Endothelial cell of umbilical vein (primary cell): ENCODE measurements at regions not wholly inside any gene's neighbourhood (a gene's known extent, or its start where the extent isn't known, plus 50 kb on each side); places are given as distances from the start of the nearest gene placed in this dataset.

Experiments used
- BruUV-seq: library from RNA; stranded (reverse); fragments of 400-500 nt; replicated peaks from 2 replicates; lab custom pipeline; 2021; lab: Mats Ljungman, UMichigan
- CTCF ChIA-PET: fragments of 300-600, 350-600 bp; sonication (Branson Sonifier 250); formaldehyde crosslinking; loops from one replicate; lab custom pipeline; 2021; ENCODE audit warnings: antibody characterized with exemption, inconsistent platforms; lab: Charles Lee
- POLR2A ChIA-PET: fragments of 300-600, 350-600 bp; sonication (Branson Sonifier 250); formaldehyde crosslinking; loops from one replicate; lab custom pipeline; 2021; ENCODE audit warnings: antibody characterized with exemption, inconsistent platforms; lab: Charles Lee
- DNase-seq: peaks from one replicate; pipeline ENCODE4 v3.0.0-alpha.2; 2011; ENCODE audit warnings: low read depth, low spot score
- FAIRE-seq: peaks from 2 replicates; lab custom pipeline; 2011; peaks lifted over from hg19 to GRCh38; lab: Jason Lieb, UNC
- H2AFZ ChIP-seq: 2 replicates; pipeline ENCODE4 v1.6.0; 2012; ENCODE audit warnings: low read depth, low read length, control low read depth, inconsistent platforms
- H3K27ac ChIP-seq: 2 replicates; pipeline ENCODE4 v1.5.1; 2011; ENCODE audit warnings: low read depth, mild to moderate bottlenecking, control low read depth, low read length, moderate library complexity; ENCODE audit not compliant: insufficient read depth
- H3K27me3 ChIP-seq, 2 experiments: 2 replicates each; pipeline versions ENCODE4 v1.6.0 to v1.6.1; 2011; ENCODE audit warnings: low read length in 2 of 2, mixed read lengths in 1 of 2; ENCODE audit not compliant: control insufficient read depth in 2 of 2, insufficient read depth in 2 of 2
- H3K36me3 ChIP-seq, 2 experiments: 2 replicates in 1 of 2; 3 replicates in 1 of 2; pipeline ENCODE4 v1.5.1; 2011; ENCODE audit warnings: low read length in 2 of 2, mild to moderate bottlenecking in 1 of 2, moderate library complexity in 1 of 2; ENCODE audit not compliant: control insufficient read depth in 2 of 2, insufficient read depth in 2 of 2; ENCODE audit errors: extremely low read depth in 1 of 2
- H3K4me1 ChIP-seq: 3 replicates; pipeline ENCODE4 v1.5.1; 2011; ENCODE audit warnings: mild to moderate bottlenecking, low read length; ENCODE audit not compliant: control insufficient read depth, insufficient read depth; ENCODE audit errors: extremely low read depth
- H3K4me2 ChIP-seq: 2 replicates; pipeline ENCODE4 v1.6.1; 2011; ENCODE audit warnings: low read length, control low read depth, mixed read lengths; ENCODE audit not compliant: insufficient read depth
- H3K4me3 ChIP-seq, 3 experiments: fragments of 200-600 bp in 1 of 3; sonication (generic), shearing (Covaris generic) in 1 of 3; replicated peaks in 1 of 3; 2 replicates each; pipeline ENCODE4 v1.5.1; 2011 to 2016; ENCODE audit warnings: control low read depth in 3 of 3, low read length in 3 of 3, mild to moderate bottlenecking in 2 of 3, inconsistent platforms in 1 of 3, low read depth in 1 of 3, moderate library complexity in 1 of 3; ENCODE audit not compliant: insufficient read depth in 1 of 3
- H3K79me2 ChIP-seq: 2 replicates; pipeline ENCODE4 v1.6.0; 2012; ENCODE audit warnings: low read length, inconsistent platforms; ENCODE audit not compliant: control insufficient read depth, insufficient read depth
- H3K9ac ChIP-seq: replicated peaks from 2 replicates; pipeline ENCODE3; 2011; ENCODE audit warnings: low read length, control low read depth; ENCODE audit not compliant: insufficient read depth; ENCODE audit errors: extremely low read depth
- H3K9me1 ChIP-seq: replicated peaks from 3 replicates; pipeline ENCODE4 v1.6.0; 2011; ENCODE audit warnings: mild to moderate bottlenecking, low read length; ENCODE audit not compliant: control insufficient read depth, insufficient read depth; ENCODE audit errors: extremely low read depth
- H3K9me3 ChIP-seq: replicated peaks from 2 replicates; pipeline ENCODE4 v1.5.1; 2012; ENCODE audit warnings: low read length, inconsistent platforms; ENCODE audit not compliant: control insufficient read depth, insufficient read depth
- H4K20me1 ChIP-seq: replicated peaks from 2 replicates; pipeline ENCODE3; 2011; ENCODE audit warnings: mild to moderate bottlenecking, low read length; ENCODE audit not compliant: control insufficient read depth, insufficient read depth; ENCODE audit errors: extremely low read depth
- EZH2 ChIP-seq: IDR thresholded peaks from 2 replicates; pipeline ENCODE4 v1.6.1; 2012; ENCODE audit warnings: borderline replicate concordance, low read depth, mild to moderate bottlenecking, moderate library complexity, low read length, inconsistent platforms; ENCODE audit not compliant: severe bottlenecking
- FOS ChIP-seq: IDR thresholded peaks from 2 replicates; pipeline ENCODE4 v1.6.1; 2011; ENCODE audit warnings: mild to moderate bottlenecking, low read length, moderate library complexity, borderline replicate concordance; ENCODE audit not compliant: insufficient read depth
- dilution Hi-C: fragments of 300-500 bp; cut with MboI; formaldehyde crosslinking; loops from one replicate; pipeline ENCODE4 v1.15.0; 2019; ENCODE audit warnings: low sequenced_read_pairs; ENCODE audit not compliant: extremely low pct_ligation_motif_present
- intact Hi-C: fragments of 100-400 bp; cut with micrococcal nuclease; formaldehyde crosslinking; loops from one replicate; pipeline ENCODE4 v1.10.0; 2022

GRCh38 chr3:150309557-150309956, 98.5 kb upstream of the TSC22D2 start:
- Histone ChIP-seq H3K36me3 (no peaks in the 10 kb centered on the region), H3K79me2 (no peaks in the 10 kb centered on the region), H2AFZ (no peak overlapping the region), H3K27ac (no peak overlapping the region), H3K4me1 (no peaks in the 10 kb centered on the region), H3K4me3 (no peak overlapping the region), H3K9me3 (no peaks in the 10 kb centered on the region), H3K9ac (no peak overlapping the region), H4K20me1 (no peaks in the 10 kb centered on the region), H3K27me3 (no peaks in the 10 kb centered on the region), H3K4me2 (no peak overlapping the region), H3K9me1 (no peaks in the 10 kb centered on the region)
- intact Hi-C loops, result no loop called here
- ChIA-PET POLR2A (no interaction called here), CTCF (interaction anchor here (1.1 to 2.3 kb wide), 2 partner anchors 10 to 82 kb away, joined by 3 to 8 read pairs; no protein-coding TSS in a partner anchor)
- no peak for DNase-seq
- no TSS peak for BruUV-seq
- dilution Hi-C loops, result no loop called here
- FAIRE-seq, result no peak
- no peak for TF ChIP-seq EZH2

DNA sequence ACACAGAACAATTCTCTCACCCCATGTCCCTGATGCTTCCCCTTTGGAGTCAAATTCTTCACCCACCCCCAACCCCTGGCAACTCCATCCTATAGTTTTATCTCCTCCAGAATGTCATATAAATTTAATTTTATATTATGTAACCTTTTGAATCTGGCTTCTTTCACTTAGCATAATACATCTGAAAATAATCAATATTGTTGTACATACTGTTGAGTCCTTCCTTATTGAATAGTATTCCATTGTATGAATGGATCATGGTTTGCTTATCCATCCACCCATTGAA, 98.9 kb upstream of the TSC22D2 start:
- no peaks in the 10 kb centered on the region for H3K27me3 ChIP-seq
- no peak overlapping the region for H3K27ac ChIP-seq
- no peaks in the 10 kb centered on the region for H3K9me3 ChIP-seq
- DNase-seq (no peak), FAIRE-seq (no peak)
- ChIA-PET CTCF (interaction anchor here (1.4 kb wide), 1 partner anchor 186 kb away, joined by 4 read pairs; no protein-coding TSS in a partner anchor), POLR2A (no interaction called here)
- H3K4me2 ChIP-seq, result no peak overlapping the region
- H3K9ac ChIP-seq, result no peak overlapping the region
- H4K20me1 ChIP-seq, result no peaks in the 10 kb centered on the region
- no peak overlapping the region for H2AFZ ChIP-seq
- no TSS peak for BruUV-seq
- dilution Hi-C loops (no loop called here), intact Hi-C loops (no loop called here)
- H3K36me3 ChIP-seq, result no peaks in the 10 kb centered on the region
- H3K9me1 ChIP-seq, result no peaks in the 10 kb centered on the region
- no peaks in the 10 kb centered on the region for H3K4me1 ChIP-seq
- H3K4me3 ChIP-seq, result no peak overlapping the region
- TF ChIP-seq FOS, result no peak
- H3K79me2 ChIP-seq, result no peaks in the 10 kb centered on the region
